IMR-90 (cell line): ENCODE measurements at regions not wholly inside any gene's neighbourhood (a gene's known extent, or its start where the extent isn't known, plus 50 kb on each side); places are given as distances from the start of the nearest gene placed in this dataset.

Source experiments
- ATAC-seq: fragments of 200-7000 bp; cut with Tn5 transposase; 2 replicates; pipeline ENCODE4 v1.9.1; 2020; ENCODE audit warnings: low read depth, mild to moderate bottlenecking, moderate library complexity
- BruUV-seq: library from RNA; stranded (reverse); fragments of 400-500 nt; replicated peaks from 2 replicates; lab custom pipeline; 2021; lab: Mats Ljungman, UMichigan
- CTCF ChIA-PET: fragments of 300-600 bp; formaldehyde crosslinking; extraction: SDS; loops from one replicate; lab custom pipeline; 2021; ENCODE audit warnings: antibody characterized with exemption; lab: Yijun Ruan, JAX
- POLR2A ChIA-PET: fragments of 300-600 bp; sonication (Branson Sonifier 250); formaldehyde crosslinking; loops from one replicate; lab custom pipeline; 2022; ENCODE audit warnings: antibody characterized with exemption; ENCODE audit not compliant: unreplicated experiment; lab: Charles Lee
- DNase-seq: peaks from one replicate; pipeline ENCODE4 v3.0.0; 2013
- H2AFZ ChIP-seq: replicated peaks from 2 replicates; pipeline ENCODE3; 2013; ENCODE audit warnings: low read length, mild to moderate bottlenecking; ENCODE audit not compliant: poor library complexity
- H2AK5ac ChIP-seq: 2 replicates; pipeline ENCODE4 v1.6.1; 2013; ENCODE audit warnings: low read depth, low read length, inconsistent platforms
- H2AK9ac ChIP-seq: replicated peaks from 2 replicates; pipeline ENCODE3; 2013; ENCODE audit warnings: mild to moderate bottlenecking, low read depth, low read length, moderate library complexity; ENCODE audit not compliant: poor library complexity
- H2BK120ac ChIP-seq: 2 replicates; pipeline ENCODE4 v1.6.1; 2013; ENCODE audit warnings: low read depth, low read length, inconsistent platforms
- H2BK15ac ChIP-seq: 3 replicates; pipeline ENCODE4 v1.6.1; 2013; ENCODE audit warnings: low read depth, low read length, inconsistent platforms
- H2BK20ac ChIP-seq: 2 replicates; pipeline ENCODE4 v1.6.1; 2013; ENCODE audit warnings: low read depth, mild to moderate bottlenecking, inconsistent platforms, low read length, moderate library complexity
- H2BK5ac ChIP-seq: 2 replicates; pipeline ENCODE4 v1.6.1; 2013; ENCODE audit warnings: mild to moderate bottlenecking, low read depth, low read length, inconsistent platforms; ENCODE audit not compliant: poor library complexity, severe bottlenecking
- H3K14ac ChIP-seq: replicated peaks from 2 replicates; pipeline ENCODE4 v1.6.1; 2013; ENCODE audit warnings: low read depth, low read length, inconsistent platforms
- H3K18ac ChIP-seq: 2 replicates; pipeline ENCODE4 v1.6.1; 2013; ENCODE audit warnings: low read depth, low read length, control low read depth
- H3K23ac ChIP-seq: 2 replicates; pipeline ENCODE4 v1.6.1; 2013; ENCODE audit warnings: low read depth, low read length, inconsistent platforms
- H3K27ac ChIP-seq: 2 replicates; pipeline ENCODE4 v1.5.1; 2013; ENCODE audit warnings: mild to moderate bottlenecking, control low read depth, low read length; ENCODE audit not compliant: insufficient read depth
- H3K27me3 ChIP-seq: 2 replicates; pipeline ENCODE4 v1.6.1; 2013; ENCODE audit warnings: low read length; ENCODE audit not compliant: control insufficient read depth, insufficient read depth
- H3K36me3 ChIP-seq: 2 replicates; pipeline ENCODE4 v1.6.1; 2013; ENCODE audit warnings: low read length, mixed read lengths; ENCODE audit not compliant: control insufficient read depth, insufficient read depth
- H3K4ac ChIP-seq: 2 replicates; pipeline ENCODE4 v1.6.1; 2013; ENCODE audit warnings: low read depth, low read length, inconsistent platforms
- H3K4me1 ChIP-seq: 2 replicates; pipeline ENCODE4 v1.6.1; 2013; ENCODE audit warnings: low read length, mixed read lengths; ENCODE audit not compliant: control insufficient read depth, insufficient read depth
- H3K4me2 ChIP-seq: 2 replicates; pipeline ENCODE4 v1.6.1; 2013; ENCODE audit warnings: low read depth, mild to moderate bottlenecking, control low read depth, low read length, moderate library complexity
- H3K4me3 ChIP-seq: 2 replicates; pipeline ENCODE4 v1.5.1; 2013; ENCODE audit warnings: low read depth, mild to moderate bottlenecking, control low read depth, low read length, moderate library complexity; ENCODE audit not compliant: insufficient read depth
- H3K56ac ChIP-seq: 2 replicates; pipeline ENCODE4 v1.6.1; 2013; ENCODE audit warnings: low read length, inconsistent platforms; ENCODE audit not compliant: insufficient read depth; ENCODE audit errors: extremely low read depth
- H3K79me1 ChIP-seq, 2 experiments: 2 replicates each; pipeline ENCODE4 v1.6.1; 2013; ENCODE audit warnings: low read length in 2 of 2, inconsistent platforms in 1 of 2, low read depth in 1 of 2
- H3K9ac ChIP-seq: 2 replicates; pipeline ENCODE4 v1.6.1; 2013; ENCODE audit warnings: low read depth, low read length, control low read depth
- H3K9me1 ChIP-seq: 2 replicates; pipeline ENCODE4 v1.6.1; 2013; ENCODE audit warnings: low read length, inconsistent platforms; ENCODE audit not compliant: insufficient read depth
- H3K9me3 ChIP-seq: 2 replicates; pipeline ENCODE4 v1.6.1; 2013; ENCODE audit warnings: low read length; ENCODE audit not compliant: control insufficient read depth, insufficient read depth
- H4K20me1 ChIP-seq: 2 replicates; pipeline ENCODE4 v1.6.1; 2013; ENCODE audit warnings: low read length, inconsistent platforms; ENCODE audit not compliant: insufficient read depth
- H4K5ac ChIP-seq: 2 replicates; pipeline ENCODE4 v1.6.1; 2013; ENCODE audit warnings: mild to moderate bottlenecking, low read depth, low read length, control low read depth
- H4K8ac ChIP-seq, 2 experiments: 2 replicates each; pipeline ENCODE4 v1.6.1; 2013; ENCODE audit warnings: low read depth in 2 of 2, low read length in 2 of 2, control low read depth in 1 of 2, inconsistent platforms in 1 of 2
- H4K91ac ChIP-seq: 2 replicates; pipeline ENCODE4 v1.6.1; 2013; ENCODE audit warnings: low read depth, low read length, inconsistent platforms; ENCODE audit not compliant: insufficient read depth
- CHD1 ChIP-seq: IDR thresholded peaks from 2 replicates; pipeline ENCODE4 v1.6.1; 2012; ENCODE audit warnings: low read depth, low read length, improper control_type of control experiment
- CTCF ChIP-seq: conservative IDR thresholded peaks from 2 replicates; pipeline ENCODE4 v1.5.1; 2012; ENCODE audit warnings: mild to moderate bottlenecking, low read depth, low read length, improper control_type of control experiment
- RAD21 ChIP-seq: IDR thresholded peaks from 2 replicates; pipeline ENCODE4 v1.6.1; 2012; ENCODE audit warnings: low read length, improper control_type of control experiment
- WGBS, 2 experiments: methylation state at CpG; one replicate each; pipeline versions ENCODE4 v1.1.5 to v1.1.7; 2013; ENCODE audit warnings: missing lambda C conversion rate in 2 of 2; ENCODE audit not compliant: insufficient read length in 1 of 2; ENCODE audit errors: extremely low coverage in 2 of 2; 5-methylcytosine and 5-hydroxymethylcytosine counted together
- dilution Hi-C: fragments of 300-500 bp; cut with HindIII; formaldehyde crosslinking; loops from one replicate; pipeline ENCODE4 v1.14.3; 2018; ENCODE audit warnings: low sequenced_read_pairs; ENCODE audit not compliant: unreplicated experiment
- in situ Hi-C: fragments of 300-500 bp; cut with MboI; formaldehyde crosslinking; loops from 3 replicates; pipeline ENCODE4 v1.14.3; 2019; ENCODE audit warnings: low sequenced_read_pairs, inconsistent platforms, mixed read lengths
- intact Hi-C: fragments of 100-400 bp; cut with micrococcal nuclease; formaldehyde crosslinking; loops from 2 replicates; pipeline ENCODE4 v1.10.0; 2022

- no peak overlapping the region for H4K5ac ChIP-seq
- no peaks in the 10 kb centered on the region for H3K79me1 ChIP-seq
- POLR2A ChIA-PET: no interaction called here
- H2BK15ac ChIP-seq: no peak overlapping the region
- no peak overlapping the region for H4K8ac ChIP-seq
- dilution Hi-C loops (no loop called here), intact Hi-C loops (no loop called here), in situ Hi-C loops (no loop called here)
- no peak for TF ChIP-seq RAD21
- no peak for TF ChIP-seq CHD1
- TF ChIP-seq CTCF: no peak
- ATAC-seq (no peak), DNase-seq (no peak)
- no peak overlapping the region for H3K23ac ChIP-seq
- H3K4ac ChIP-seq: no peak overlapping the region
- no peak overlapping the region for H3K27ac ChIP-seq
- no peak overlapping the region for H2AK5ac ChIP-seq
- no peaks in the 10 kb centered on the region for H3K9me1 ChIP-seq
- no peak overlapping the region for H3K14ac ChIP-seq
- H3K9me3 ChIP-seq: no peaks in the 10 kb centered on the region
- H2BK120ac ChIP-seq: no peak overlapping the region
- H3K9ac ChIP-seq: no peak overlapping the region
- H3K4me2 ChIP-seq: no peak overlapping the region
- no peak overlapping the region for H2BK20ac ChIP-seq
- CTCF ChIA-PET: no interaction called here
- no peak overlapping the region for H2AFZ ChIP-seq
- no peak overlapping the region for H4K91ac ChIP-seq
- no peak overlapping the region for H2AK9ac ChIP-seq
- H3K36me3 ChIP-seq: no peaks in the 10 kb centered on the region
- no peaks in the 10 kb centered on the region for H3K27me3 ChIP-seq
- H3K56ac ChIP-seq: no peak overlapping the region
- no peaks in the 10 kb centered on the region for H3K4me1 ChIP-seq
- H3K4me3 ChIP-seq: no peak overlapping the region
- no TSS peak for BruUV-seq
- 93% methylated on average over 3 of the region's 13 CpGs; no CpG with 5 or more reads in 1 of the 2 experiments for WGBS, 2 experiments
- H3K18ac ChIP-seq: no peak overlapping the region
- H4K20me1 ChIP-seq: no peaks in the 10 kb centered on the region
- no peak overlapping the region for H2BK5ac ChIP-seq
Observed at GRCh38 chr4:184942444-184943425, 75.6 kb upstream of the HELT start.
